GM21447 (cell line): ENCODE measurements at regions not wholly inside any gene's neighbourhood (a gene's known extent, or its start where the extent isn't known, plus 50 kb on each side); places are given as distances from the start of the nearest gene placed in this dataset.

ENCODE experiments used
- ATAC-seq: cut with Tn5 transposase; IDR thresholded peaks from one replicate; pipeline ENCODE4 v1.9.1; 2021; ENCODE audit not compliant: unreplicated experiment

DNA sequence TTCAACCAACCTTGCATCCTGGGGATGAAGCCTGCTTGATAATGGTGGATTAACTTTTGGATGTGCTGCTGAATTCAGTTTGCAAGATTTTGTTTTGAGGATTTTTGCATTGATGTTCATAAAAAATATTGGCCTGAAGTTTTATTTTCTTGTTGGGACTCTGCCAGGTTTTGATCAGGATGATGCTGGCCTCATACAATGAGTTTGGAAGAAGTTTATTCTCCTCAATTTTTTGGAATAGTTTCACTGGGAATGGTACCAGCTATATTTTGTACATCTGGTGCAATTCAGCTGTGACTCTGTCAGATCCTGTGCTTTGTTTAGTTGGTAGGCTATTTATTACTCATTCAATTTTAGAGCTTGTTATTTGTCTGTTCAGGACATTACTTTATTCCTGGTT, 340.3 kb upstream of the TRAM1L1 start:
- ATAC-seq = no peak

DNA sequence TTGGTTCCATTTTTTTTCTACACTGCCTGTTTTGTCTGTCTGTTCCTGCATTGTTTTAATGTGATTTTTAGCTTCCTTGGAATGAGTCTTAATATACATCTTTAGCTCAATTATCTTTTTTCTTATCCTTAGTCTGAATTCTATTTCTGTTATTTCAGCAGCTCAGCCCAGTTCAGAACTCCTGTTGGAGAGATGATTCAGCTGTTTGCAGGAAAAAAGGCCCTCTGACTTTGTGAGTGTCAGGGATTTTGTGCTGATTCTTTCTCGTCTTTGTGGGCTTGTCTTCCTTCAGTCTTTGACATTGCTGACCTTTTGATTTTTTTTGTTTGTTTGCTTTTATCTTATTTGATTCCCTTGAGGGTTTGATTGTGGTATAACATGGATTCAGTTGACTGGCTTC, 343.2 kb upstream of the TRAM1L1 start:
- no peak for ATAC-seq

DNA sequence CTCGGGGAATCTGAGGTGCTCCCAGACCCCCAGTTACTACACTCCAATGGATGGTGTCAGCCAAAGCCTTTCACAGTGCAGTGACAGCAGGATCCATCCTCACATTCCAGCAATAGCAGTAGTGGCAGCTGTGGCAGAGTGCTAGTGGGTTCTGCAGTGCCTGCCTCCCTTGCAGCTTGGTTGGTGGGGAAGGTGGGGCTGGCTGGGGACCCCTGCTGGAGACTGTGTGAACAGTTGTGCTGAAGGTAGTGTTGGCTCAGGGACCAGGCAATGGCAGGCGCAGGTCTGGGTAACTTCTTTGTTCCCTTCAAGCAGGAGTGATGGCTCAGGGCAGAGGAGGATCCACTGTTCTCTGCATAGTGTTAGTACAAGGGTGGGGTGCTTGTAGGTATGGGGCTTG, 343.7 kb upstream of the TRAM1L1 start:
- ATAC-seq = no peak

DNA sequence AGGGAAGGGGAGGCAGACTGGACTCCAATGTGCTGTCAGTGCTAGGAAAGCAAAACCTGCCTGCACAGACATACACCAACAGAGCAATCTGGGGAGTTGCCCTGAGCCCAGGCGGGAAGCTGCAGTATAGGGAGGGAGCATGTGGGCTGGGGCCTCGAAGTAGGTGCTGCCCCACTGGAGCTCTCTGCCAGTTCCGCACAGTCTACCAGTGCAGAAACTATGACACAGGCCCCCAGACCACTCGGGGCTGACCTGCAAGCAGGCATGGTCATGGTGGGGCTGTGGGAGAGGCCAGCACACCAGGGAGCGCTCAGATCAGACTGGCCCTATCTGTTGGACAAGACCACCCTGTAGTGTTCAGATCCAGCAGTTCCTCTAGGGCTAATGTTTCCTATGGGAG, 344.1 kb upstream of the TRAM1L1 start:
- no peak for ATAC-seq

DNA sequence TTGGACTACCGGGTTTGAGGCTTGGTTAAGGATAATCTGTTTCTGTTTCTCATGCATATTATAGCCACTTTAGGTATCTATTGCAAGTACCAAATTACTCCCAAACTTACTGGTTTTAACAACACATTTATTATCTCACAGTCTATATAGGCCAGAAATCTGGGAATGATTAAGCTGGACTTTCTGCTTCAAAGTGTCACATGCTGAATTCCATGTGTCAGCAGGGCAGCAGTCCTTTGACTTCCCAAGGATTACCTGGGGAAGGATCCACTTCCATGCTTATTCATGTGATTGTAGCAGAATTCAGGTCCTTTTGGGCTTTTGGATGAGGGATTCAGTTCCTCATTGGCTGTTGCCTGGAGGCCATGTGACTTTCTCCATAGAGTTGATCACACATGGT, 349.0 kb upstream of the TRAM1L1 start:
- no peak for ATAC-seq

DNA sequence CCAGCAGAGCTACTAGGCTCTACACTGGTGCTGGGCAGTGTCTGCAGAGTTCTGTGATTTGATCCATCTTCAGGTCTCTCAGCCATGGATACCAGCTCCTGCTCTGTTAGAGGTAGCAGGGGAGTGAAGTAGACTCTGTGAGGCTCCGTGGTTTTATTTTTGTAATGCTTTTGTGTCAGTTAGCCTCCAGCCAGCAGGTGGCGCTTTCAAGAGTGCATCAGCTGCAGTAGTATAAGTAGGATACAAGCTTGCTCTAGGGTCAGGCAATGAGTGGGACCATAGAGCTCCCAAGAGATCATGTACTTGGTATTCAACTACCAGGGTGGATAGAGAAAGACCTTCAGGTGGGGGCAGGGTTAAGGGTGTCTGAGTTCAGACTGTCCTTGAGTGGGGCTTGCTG, 362.5 kb upstream of the TRAM1L1 start:
- ATAC-seq = no peak

DNA sequence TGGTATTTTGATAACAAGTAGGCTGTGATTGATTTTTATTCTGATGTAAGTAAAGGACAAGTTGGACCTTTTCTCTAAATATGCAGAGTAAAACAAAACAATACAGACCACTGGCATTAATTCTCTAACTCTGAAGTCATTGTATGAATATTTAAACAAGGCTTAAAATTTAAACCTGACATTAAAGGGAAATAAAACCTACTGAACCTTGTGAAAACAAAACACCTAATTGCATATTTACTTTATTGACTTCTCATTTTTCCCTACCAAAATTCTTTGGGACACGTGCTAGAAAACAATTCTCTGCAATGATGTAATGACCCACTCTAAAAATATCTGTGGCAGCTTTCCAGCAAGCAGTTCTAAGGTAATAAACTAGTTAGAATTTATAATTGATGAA, 369.7 kb upstream of the TRAM1L1 start:
- no peak for ATAC-seq

DNA sequence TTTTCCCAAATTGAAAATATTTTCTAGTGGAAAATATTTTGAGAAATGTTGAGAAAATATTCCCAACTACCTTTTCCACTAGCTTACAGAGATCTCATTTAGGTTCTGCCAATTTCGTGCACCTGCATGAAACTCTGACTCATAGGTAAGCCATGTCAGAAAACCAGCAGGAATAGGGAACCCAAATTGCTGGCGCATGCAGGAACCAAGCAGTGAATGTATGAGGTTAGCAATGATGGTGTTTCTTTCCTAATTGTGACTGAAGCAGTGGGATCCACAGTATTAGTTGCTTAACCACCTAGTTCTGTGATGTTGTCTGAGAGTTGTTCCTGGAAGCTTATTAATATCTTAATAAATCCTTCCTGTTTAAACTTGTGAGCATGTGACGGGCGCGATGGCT, 381.0 kb upstream of the TRAM1L1 start:
- no peak for ATAC-seq

DNA sequence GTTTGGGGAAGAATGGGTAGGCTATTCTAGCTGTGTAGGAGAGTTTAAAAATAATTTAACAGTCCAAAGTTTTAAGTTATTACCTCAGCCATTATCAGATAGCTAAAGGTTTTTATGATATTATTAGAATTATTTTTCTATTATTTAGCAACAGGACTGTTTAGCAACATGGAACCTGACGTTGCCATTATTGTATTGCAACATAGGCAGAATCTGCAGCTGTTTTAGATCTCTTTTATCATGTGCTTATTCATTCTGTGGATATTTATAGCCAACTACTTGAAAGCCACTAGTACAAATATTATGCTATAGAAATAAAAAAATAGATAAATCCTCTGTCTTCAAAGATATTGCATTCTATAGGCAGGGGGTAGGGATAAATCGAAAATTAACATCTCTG, 382.0 kb upstream of the TRAM1L1 start:
- no peak for ATAC-seq

DNA sequence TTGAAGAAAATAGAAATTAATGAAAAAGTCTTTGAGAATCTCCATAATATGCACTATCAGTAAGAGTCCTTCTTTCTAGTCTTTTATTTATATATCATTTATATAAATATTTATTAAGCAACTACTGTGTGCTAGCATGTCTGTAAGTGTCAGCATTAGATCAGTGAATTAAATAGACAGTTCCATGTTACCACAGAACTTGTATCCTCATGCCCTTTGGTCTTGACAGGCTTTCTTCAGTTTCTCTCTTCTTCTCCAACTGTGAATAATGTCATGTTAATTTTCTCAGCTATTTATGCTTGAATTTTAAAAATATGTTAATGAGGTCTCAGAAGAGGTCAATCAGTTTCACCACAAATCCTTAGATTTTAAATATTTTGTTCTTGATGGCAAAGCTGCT, 389.6 kb upstream of the TRAM1L1 start:
- ATAC-seq = no peak

DNA sequence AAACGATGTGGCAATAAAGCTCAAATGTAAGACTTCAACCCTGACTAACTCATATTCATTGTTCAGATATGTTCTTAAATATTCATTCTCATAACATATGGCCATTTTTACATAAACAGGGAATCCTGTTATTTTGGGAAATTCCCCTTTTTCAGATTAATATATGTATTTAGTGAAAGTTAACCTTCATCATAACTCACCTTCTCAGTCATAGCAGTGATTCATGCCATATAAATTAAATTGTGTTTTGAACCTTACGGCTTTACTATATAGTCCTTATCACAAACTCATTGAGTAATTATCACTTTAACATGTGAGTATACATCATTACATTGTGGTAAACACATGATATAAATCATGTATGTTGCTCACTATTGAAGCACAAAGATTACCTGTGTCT, 392.5 kb upstream of the TRAM1L1 start:
- no peak for ATAC-seq

DNA sequence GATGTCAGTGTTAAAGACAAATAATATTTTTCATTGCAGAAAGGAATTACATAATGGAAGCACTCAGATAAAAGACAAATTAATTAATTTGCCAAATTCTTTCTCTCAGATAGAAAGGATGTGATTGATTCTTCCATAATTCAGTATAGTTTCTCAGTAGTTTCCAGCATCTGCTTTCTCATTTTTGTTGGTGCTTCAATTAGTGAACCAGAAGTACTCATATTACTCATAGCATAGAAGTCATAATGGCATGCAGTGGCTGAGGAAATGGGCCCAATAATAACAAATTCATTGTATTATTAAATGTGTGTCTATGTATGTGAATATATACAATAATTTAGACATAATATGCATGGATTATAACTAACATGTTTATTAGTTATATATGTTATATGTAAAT, 393.3 kb upstream of the TRAM1L1 start:
- ATAC-seq = no peak

DNA sequence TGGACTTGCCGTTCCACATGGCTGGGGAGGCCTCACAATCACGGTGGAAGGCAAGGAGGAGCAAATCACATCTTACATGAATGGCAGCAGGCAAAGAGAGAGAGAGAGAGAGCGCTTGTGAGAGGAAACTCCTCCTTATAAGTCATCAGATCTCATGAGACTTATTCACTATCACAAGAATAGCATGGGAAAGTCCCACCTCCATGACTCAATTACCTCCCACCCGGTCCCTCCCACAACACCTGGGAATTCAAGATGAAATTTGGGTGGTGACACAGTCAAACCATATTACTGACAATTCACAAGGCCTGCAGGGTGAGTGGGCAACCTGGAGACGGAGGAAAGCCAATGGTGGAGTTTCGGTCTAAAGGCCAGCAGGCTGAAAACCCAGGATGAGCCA, 394.3 kb upstream of the TRAM1L1 start:
- no peak for ATAC-seq

DNA sequence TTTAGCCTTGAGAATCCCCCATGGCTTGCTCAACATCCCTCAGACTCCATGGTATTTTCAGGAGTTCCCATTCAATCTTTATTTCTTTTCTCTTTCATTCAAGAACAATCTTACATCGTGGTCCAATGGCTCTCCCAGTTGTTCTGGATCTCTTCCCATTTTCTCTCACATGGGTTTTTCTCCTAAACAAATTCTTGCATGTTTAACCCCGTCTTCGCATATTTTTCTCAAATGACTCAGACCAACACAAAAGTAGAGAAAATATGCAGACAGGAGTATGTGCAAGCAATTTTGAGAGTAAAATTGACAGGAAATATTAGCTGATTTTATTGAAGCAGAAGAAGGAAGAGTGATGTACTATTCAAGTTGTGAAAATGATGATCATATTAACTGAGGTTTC, 396.4 kb upstream of the TRAM1L1 start:
- ATAC-seq = no peak

DNA sequence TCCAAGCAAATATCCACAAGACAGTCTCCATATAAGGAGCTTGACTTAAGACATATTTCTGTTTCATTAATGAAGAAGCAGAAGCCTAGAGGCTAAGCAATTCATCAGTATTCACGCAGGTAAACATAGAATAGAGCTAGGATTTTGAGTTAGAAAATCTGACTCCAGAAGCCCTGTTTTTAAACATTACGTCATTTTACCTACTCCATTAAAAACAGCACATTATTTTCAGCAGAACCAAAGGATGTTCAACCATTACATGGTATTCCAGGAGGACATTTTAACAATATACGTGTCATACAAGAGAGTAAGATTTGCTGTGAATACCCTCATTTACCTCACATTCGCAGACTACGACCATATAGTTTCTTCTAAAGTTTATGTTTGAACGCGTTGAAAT, 403.3 kb upstream of the TRAM1L1 start:
- ATAC-seq = no peak

DNA sequence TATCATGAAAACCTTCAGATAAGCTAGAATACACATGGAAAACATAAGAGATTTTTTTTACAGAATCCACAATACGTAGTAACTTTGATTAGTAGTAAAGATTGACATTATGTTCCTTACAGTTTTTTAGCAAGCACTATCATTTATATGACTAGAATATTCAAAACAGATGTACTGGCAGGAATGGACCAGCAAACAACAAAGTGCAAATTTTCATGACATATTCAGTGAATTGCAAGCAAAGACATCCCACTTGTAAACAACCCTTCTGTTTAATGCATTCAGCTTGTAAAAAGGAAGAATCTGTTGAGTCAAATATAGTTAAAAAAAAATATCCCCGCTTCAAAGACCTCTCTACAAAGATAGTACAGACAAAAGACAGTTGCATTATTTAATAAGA, 403.7 kb upstream of the TRAM1L1 start:
- no peak for ATAC-seq

DNA sequence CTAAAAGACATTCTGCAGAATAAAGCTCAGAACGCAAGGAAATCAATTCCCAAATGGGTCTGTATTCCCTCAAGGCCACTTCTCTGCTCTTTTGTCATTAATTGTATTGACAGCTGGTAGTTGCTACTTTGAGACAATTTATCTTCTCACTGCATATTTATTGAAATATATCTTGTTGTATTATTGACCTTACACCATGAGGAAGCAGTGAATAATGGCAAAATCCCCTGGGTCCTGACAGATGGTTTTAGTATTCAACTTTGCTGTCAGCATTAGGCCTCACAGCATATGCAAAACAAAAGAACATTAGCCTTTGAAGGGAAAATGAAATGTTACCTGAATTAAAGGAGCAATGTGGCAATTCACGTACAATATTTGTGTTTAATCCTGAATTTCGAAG, 406.1 kb upstream of the TRAM1L1 start:
- no peak for ATAC-seq

DNA sequence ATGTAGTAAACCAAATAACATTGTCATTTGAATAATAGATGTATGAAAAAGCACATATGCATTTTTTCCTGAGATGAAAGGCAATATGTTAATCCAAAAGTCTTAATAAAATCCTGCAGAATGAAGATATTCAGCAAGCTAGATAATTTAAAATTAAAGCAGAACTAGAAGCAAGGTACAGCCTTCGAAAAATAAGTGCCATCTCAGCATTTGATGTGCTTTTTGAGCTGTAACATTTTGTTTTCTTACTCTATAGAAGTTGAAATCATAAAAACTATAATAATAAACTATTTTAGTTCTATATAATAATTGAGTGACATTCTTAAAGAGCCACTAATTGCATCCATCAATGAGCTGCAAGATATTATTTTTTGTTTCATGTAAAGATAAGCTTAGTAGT, 410.4 kb upstream of the TRAM1L1 start:
- no peak for ATAC-seq

DNA sequence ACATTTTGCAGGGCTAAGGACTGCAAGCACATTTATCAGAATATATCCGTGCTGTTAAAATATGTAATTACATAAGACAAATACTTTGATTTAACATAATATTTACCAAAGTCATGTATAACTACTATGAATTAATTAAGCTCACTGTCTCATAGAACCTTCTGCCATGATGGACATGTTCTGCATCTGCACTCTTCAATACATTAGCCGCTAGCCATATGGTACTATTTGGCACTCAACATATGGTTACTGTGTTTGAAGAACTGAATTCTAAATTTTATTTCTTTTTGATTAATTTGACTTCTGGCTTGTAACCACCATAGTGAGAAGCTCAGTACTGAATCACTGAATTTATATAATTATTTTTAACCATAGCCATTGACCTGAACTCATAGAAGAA, 427.0 kb upstream of the TRAM1L1 start:
- ATAC-seq = no peak

DNA sequence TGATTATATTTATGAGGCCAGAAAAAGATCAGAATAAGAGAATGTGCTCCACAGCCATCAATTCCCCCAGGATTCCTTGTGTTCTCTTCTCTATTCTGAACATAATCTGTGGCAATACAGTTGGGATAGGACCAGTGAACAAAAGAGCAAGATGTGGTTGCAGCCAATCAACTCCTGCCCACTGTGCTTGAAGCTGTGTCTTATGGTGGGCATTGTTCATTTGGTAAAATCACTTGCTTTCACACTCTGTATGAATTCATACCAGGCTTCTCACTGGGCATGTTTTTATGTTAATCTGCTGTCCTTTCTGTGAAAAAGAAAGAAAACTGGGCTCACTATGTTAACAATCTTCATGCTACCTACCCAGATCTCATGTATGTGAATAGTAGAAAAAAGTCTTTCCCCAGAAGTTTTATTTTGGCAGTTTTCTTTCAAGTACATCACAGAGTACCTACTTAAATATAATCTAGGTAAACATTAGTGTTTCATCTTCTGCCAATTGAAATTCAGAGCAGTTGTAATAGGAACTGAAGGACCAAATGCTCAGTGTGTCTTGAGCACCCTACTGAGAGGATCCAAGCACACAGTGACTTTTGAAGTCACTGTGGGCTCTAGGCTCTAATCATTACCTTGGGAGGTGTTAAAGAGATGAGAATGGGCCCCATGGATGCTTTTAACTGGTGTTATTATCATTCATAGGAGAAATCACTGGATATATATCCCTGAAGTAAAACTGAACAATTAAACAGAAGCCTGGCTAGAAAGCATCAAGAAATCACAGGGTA, 429.2 kb upstream of the TRAM1L1 start:
- no peak for ATAC-seq

DNA sequence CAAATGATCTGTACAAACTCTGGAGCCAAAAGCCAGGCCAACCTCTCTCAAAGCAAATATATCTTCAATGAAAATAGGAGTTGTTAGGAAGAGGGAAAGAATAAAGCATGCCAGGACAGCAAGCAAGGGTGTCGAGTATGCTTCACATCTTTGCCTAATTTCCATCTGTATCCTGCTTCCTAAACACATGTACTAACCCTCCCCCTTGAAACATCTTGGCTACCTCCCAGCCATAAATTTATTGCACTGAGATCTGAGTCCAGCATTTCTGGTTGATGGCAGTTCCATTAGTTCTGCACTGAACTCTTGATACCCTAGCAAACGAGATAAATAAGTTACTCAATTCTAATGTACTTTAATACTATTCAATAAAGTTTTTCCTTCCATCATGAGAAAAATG, 430.5 kb upstream of the TRAM1L1 start:
- ATAC-seq = no peak

DNA sequence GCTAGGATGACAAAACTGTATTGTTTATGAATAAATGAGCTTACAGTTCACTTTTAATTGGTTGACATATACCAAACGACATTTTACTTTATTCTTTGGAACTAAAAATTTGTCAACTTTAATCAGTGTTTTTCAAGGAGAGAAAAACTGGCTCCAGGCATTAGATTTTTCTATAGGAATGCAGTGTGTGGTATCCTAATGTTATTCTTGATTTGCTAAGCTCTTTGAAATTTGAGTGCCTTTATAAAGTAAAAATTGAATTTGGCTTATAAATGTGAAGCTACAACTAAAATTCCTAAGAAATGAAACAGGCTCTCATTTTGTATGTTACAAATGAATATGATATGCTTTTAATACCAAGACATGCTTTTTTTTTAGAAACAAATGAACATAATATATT, 442.2 kb upstream of the TRAM1L1 start:
- no peak for ATAC-seq

DNA sequence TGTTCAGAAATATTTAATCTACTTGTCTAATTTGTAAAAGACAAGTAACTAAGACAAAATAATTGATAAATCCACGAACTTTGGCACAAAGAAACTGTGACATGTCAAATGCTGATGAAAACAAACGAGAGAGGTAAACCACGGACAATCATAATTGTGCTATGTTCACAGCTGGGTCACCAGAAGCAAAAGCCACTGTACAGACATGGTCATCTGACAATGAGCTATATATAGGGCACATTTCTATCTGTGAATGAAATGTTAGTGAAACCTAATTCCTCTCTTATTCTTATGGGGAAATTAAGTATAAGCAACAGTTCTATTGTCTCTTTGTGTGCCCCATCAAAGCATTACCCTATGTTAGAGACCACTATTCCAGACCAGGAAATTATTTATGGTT, 444.0 kb upstream of the TRAM1L1 start:
- no peak for ATAC-seq

DNA sequence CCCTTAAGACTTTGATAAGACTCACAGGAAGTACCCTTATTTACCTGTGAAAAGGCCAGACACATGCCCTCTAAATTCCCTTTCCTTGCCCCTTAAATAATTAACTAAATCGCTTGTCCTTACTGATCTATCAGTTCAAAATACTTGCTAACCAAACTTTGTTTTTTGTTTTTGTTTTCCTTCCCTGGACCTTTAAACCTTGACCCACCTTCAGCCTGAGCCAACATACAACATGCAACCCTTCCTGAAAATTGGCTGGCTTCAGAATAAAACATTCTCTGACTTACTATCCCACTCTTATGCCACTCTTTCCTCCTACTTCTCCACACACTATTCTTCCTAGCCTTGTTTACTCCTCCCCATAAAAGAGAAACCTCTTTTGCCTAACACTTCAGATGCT, 448.1 kb upstream of the TRAM1L1 start:
- no peak for ATAC-seq
